A673 (cell line): ENCODE measurements at regions not wholly inside any gene's neighbourhood (a gene's known extent, or its start where the extent isn't known, plus 50 kb on each side); places are given as distances from the start of the nearest gene placed in this dataset.

Source experiments
- EZH2 ChIP-seq: fragments of 200-600 bp; sonication (generic); IDR thresholded peaks from 2 replicates; pipeline ENCODE4 v1.6.1; 2017; ENCODE audit warnings: borderline replicate concordance, low read depth, mild to moderate bottlenecking, mixed read lengths, antibody characterized with exemption, low read length; ENCODE audit not compliant: poor library complexity, severe bottlenecking
- TF ChIP-seq, protein P1 (sequence below): fragments of 300-800, 200-600 bp; sonication (generic); conservative IDR thresholded peaks from 2 replicates; pipeline ENCODE4 v1.5.1; 2017; ENCODE audit warnings: low read depth, mild to moderate bottlenecking, antibody characterized with exemption, low read length, moderate library complexity, mixed read lengths

DNA sequence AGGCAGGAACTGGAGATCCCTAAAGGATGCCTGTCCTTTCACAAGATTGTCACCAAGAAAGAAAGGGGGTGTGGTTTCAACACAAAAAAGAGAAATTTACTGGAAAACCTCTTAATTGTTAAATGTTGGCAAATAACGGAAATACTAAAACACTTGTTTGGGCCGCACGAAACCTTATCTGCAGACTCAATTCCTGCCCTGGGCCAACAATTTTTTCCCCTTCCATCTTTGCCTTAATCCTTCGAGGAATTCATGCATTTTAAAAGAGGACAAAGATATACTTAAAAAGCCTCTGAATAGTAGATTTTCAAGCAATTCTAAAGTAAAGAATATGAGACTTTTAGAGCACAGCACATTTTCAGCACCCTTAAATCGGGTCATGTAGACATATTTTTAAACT lies 366.2 kb downstream of the DUSP6 start:
- TF ChIP-seq, protein P1, sequence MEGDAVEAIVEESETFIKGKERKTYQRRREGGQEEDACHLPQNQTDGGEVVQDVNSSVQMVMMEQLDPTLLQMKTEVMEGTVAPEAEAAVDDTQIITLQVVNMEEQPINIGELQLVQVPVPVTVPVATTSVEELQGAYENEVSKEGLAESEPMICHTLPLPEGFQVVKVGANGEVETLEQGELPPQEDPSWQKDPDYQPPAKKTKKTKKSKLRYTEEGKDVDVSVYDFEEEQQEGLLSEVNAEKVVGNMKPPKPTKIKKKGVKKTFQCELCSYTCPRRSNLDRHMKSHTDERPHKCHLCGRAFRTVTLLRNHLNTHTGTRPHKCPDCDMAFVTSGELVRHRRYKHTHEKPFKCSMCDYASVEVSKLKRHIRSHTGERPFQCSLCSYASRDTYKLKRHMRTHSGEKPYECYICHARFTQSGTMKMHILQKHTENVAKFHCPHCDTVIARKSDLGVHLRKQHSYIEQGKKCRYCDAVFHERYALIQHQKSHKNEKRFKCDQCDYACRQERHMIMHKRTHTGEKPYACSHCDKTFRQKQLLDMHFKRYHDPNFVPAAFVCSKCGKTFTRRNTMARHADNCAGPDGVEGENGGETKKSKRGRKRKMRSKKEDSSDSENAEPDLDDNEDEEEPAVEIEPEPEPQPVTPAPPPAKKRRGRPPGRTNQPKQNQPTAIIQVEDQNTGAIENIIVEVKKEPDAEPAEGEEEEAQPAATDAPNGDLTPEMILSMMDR, result no peak
- no peak for TF ChIP-seq EZH2
